ENCODE measurements at regions not wholly inside any gene's neighbourhood (a gene's known extent, or its start where the extent isn't known, plus 50 kb on each side); places are given as distances from the start of the nearest gene placed in this dataset.

DNA sequence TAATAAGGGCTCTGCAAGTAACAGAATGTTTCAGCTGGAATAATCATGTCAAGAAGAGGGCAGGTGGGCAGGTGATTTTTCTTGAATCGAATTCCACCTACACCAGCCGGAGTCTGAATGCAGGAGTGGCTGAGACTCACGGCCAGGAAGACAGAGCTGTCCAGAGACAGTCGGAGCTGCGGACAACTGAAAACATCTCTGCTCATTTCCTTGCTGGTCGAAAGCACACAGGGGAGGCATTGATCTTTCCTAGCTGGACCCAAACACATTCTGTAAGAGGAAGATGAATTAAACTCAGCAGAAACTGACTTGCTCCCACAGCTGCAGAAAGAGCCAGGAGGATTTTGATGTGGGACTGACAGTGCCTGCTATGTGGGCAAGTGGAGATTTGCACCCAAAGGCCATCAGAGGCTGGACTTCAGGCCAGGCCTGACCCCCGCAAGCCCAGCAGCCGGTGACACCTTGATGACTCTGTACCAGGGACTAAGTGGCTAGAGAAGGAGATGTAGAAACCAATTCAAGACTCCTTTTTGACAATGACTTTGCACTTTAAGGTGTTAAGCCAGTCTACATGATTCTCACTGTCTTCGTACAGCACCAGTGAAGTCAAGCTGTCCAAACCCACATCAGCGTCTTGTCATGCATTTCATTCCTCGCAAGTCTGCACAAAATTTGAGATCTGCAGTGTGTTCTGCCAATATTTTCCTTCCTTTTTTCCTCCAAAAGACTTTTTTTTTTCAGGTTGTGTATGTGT is 169.4 kb downstream of the TEX36 start:
- DNase-seq, result no peak

GRCh38 chr10:125510998-125511397 is 172.0 kb downstream of the TEX36 start:
- no peak for DNase-seq

DNA sequence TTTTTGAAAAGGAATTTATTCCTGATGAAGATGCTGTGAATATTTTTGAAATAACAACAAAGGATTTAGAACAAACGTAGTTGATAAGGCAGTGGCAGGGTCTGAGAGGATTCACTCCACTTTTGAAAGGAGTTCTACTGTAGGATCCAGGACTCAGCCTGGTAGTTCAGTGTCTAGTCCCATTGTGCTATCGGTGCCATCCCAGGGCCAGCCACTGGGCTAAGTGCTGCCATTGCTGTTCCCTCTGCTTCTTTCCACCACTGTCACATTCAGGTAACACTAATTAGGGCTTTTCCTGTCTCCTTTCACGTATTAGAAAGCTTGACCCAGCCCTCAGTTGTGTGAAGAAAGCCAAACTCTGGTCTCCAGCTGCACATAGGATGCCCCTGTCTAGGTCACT is 177.3 kb downstream of the TEX36 start:
- no peak for DNase-seq

DNA sequence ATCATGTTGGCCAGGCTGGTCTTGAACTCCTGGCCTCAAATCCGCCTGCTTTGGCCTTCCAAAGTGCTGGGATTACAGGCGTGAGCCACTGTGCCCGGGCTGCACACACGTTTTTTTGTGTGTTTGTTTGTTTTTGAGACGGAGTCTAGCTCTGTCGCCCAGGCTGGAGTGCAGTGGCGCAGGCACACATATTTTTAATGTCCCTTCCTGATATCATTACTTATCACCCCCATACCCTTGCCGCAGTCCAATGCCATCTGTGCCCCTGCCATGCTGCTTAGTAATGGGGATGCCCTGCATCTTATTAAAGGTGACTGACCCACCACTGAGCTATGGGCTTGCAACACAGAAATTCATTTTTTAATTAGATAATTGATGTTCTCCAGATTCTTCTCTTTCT is 180.7 kb downstream of the TEX36 start:
- DNase-seq, result no peak

GRCh38 chr10:125495386-125495785 is 187.6 kb downstream of the TEX36 start:
- DNase-seq, result no peak

DNA sequence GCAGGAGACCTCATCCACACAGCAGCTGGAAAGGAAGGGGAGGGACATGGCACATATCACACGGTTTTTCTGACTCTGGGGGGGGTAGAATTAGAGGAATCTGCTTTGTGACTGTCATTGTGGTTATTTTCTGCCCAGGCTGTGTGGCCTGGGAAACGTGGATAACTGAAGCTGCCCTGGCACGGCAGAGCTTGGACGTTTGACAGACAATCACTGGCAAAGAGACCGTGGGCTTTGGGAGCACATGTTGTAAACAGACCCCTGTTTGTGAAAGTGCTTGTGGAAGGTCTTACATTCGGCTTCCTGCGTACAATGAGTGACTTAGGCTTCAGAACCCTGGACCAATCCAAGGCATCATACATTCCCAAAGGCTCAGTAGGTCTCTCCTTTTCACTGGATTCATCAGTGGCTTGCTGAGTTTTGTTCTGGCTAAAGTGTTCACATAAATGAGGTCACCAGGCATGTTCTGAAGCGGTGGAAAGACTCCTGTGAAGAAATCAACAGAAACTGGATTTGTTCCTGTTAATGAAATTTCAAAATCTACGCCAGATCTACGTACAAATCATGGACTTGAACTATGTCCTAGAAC is 188.2 kb downstream of the TEX36 start:
- no peak for DNase-seq

DNA sequence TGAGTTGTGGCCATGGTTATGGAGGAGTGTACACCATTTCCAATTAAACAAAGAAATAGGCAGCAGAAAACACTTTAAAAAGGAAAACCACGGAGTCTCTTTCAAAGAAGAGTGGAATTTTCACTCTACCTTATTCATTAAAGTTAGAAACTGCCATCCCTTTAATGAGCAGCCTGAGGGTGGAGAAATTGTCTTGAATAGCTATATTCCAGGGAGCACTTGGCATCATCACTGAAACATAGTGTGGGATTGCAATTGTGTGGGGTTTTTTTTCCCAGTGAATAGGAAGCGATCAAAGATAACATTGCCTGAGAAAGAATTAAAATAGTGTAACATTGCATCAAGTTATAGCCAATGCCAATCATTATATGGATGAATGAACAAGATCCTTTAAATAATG is 191.6 kb downstream of the TEX36 start:
- no peak for DNase-seq

DNA sequence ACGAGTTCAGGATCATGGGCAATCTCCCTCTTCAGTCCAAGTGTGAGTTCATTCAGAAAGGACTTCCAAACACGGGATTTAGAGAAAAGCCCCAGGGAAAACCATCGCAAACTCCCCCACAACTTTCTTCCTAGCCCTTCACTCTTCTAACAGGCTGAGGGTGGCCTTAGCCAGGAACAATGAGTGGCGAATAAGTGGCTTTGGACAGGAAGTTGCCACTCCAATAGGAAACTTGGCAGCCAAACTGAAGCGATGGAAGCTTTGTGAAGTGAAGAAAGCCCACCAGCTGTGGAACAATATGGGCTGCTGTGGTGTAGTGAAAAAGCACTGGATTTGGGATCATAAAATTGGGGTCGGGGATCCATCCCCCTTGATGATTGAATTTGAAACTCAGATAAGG is 193.2 kb downstream of the TEX36 start:
- DNase-seq, result no peak

GRCh38 chr10:125485665-125486064 is 197.3 kb downstream of the TEX36 start:
- no peak for DNase-seq

- DNase-seq, result no peak
Observed at GRCh38 chr10:125484035-125484732, 198.8 kb downstream of the TEX36 start.

DNA sequence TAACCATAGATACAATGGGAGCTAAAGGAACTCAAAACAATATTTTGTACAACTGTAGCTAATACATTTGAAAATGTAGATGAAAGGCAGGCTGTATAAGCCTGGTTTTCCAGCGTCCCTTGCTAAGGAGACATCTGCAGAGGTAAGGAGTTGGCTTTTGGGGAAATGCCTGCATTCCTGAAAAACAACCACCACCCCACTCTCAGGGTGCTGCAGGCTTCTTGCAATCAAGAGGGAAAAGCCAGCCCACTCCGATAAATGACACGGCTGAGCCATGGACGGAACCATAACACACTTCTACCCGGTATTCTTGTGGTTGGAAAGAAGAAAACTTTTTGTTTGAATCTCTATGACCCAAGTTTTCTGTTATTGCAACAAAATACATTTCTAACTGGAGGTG is 200.3 kb downstream of the TEX36 start:
- DNase-seq, result no peak

GRCh38 chr10:125482108-125482507 is 200.9 kb downstream of the TEX36 start:
- no peak for DNase-seq

- no peak for DNase-seq
Observed at GRCh38 chr10:125479059-125479458, 203.9 kb downstream of the TEX36 start.

- no peak for DNase-seq
Observed at GRCh38 chr10:125475815-125476214, 207.1 kb downstream of the TEX36 start.

DNA sequence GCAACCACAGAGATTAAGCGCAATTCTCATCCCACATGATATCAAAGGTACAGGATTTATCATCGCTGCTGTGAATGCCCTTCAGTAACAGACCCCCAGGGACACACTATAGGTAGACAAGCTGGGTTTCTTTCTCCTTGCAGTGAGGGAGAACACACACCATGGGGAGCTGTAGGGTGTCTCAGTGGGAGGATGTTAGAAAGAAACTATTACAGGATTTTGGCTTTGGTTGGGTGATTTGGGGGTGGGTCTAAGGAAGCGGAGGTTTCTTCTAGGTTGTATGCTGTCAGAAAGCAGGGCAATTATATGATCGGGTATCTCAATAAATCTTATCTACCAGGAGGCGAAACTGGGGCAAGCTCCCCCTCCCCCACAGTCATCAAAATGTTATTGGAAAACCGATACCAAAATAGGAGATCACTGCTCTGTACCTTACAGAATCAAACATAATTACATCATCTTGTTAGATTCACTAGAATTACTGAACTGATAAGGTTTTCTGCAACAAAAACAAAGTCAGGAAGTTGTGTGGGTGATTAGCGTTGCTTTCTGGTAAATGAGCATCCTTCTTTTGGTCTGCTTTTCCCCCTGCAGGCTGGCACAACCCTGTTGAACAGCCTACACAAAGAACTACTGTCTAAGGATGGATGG is 209.7 kb downstream of the TEX36 start:
- DNase-seq, result no peak

GRCh38 chr10:125472010-125472607 is 210.9 kb downstream of the TEX36 start:
- no peak for DNase-seq

DNA sequence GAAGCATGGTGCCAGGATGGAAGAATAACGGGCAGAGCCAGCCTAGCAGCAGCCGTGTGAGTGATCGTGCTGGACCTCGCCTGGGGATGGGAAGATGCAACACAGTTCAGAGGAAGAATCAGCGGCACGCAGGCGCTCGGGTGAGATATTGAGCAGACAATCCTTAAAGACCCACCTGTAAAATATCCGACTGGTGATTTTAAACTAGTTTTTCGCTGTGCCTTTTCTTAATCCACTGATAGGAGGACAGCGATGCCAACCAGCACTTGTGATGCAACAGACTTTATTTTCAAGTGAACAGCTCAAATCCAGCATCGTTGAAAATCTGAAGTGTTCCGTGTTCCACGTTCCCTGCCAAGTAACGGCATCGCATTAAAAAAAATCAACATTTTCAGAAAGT is 214.7 kb downstream of the TEX36 start:
- DNase-seq, result no peak

GRCh38 chr10:125466685-125467084 is 216.3 kb downstream of the TEX36 start:
- no peak for DNase-seq

- no peak for DNase-seq
Observed at GRCh38 chr10:125462845-125463244, 220.1 kb downstream of the TEX36 start.

GRCh38 chr10:125460326-125460725 is 222.6 kb downstream of the TEX36 start:
- DNase-seq, result no peak

DNA sequence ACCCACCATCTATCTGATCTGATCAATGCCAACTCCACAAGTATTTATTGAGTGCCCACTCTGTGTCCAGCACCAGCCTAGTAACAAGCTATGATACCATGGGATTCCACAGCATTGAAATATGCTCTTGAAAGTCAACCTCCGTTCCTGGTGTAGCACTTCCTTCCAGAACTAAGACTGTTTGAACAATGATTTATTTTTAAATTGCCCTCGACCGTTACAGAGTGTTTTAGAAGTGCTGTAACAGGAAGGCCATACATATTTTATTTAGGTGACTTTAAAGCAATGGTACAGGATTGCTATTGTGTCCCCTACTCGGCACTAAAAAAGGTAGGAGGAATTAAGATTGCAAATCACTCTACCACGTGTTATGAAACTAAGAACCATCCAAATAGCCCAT is 225.6 kb downstream of the TEX36 start:
- DNase-seq, result no peak

- no peak for DNase-seq
Observed at GRCh38 chr10:125455855-125456254, 227.1 kb downstream of the TEX36 start.

GRCh38 chr10:125455431-125455830 is 227.5 kb downstream of the TEX36 start:
- no peak for DNase-seq
